ENCODE measurements at regions not wholly inside any gene's neighbourhood (a gene's known extent, or its start where the extent isn't known, plus 50 kb on each side); places are given as distances from the start of the nearest gene placed in this dataset.

- DNase-seq (ENCODE audit: low read depth in 2 of 2), result no peak
- TF ChIP-seq CTCF (IDR thresholded peaks at IDR 0.05; ENCODE audit: low read depth, low read length), result no peak
- no peak overlapping the region for H3K4me3 ChIP-seq (replicated peaks in 1 of 2; ENCODE audit: low read depth in 2 of 2, low read length in 2 of 2)
Measured at GRCh38 chr17:79152636-79153035, 78.0 kb downstream of the ENGASE start.

- TF ChIP-seq CTCF (IDR thresholded peaks at IDR 0.05; ENCODE audit: low read depth, low read length), result no peak
- no peak for DNase-seq (ENCODE audit: low read depth in 2 of 2)
- no peak overlapping the region for H3K4me3 ChIP-seq (replicated peaks in 1 of 2; ENCODE audit: low read depth in 2 of 2, low read length in 2 of 2)
Measured at GRCh38 chr17:79152110-79152509, 77.5 kb downstream of the ENGASE start.

DNA sequence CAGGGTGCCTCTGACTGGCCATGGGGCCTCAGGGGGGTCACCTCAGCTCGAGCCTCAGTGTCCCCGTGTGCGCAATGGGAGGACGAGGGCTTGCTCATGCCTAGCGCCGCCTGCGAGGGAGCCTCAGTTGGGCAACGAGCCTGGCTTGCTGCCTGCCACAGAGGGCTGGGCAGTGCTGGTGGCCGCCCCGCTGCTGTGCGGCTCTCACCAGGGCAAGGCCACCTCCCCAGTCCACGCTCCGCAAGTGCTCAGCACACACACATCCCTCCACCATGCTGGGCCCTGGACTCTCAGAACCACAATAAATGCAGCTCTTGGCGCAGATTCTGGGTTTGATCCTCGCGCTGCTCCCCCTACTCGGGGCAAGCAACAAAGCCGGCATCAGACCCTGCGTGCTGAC, 76.2 kb downstream of the ENGASE start:
- no peak for TF ChIP-seq CTCF (IDR thresholded peaks at IDR 0.05; ENCODE audit: low read depth, low read length)
- no peak overlapping the region for H3K4me3 ChIP-seq (replicated peaks in 1 of 2; ENCODE audit: low read depth in 2 of 2, low read length in 2 of 2)
- DNase-seq (ENCODE audit: low read depth in 2 of 2), result no peak

GRCh38 chr17:79150035-79150733, 75.6 kb downstream of the ENGASE start:
- no peak overlapping the region for H3K4me3 ChIP-seq (replicated peaks in 1 of 2; ENCODE audit: low read depth in 2 of 2, low read length in 2 of 2)
- DNase-seq (ENCODE audit: low read depth in 2 of 2), result no peak
- TF ChIP-seq CTCF (IDR thresholded peaks at IDR 0.05; ENCODE audit: low read depth, low read length), result no peak

GRCh38 chr17:79148584-79148983, 74.0 kb downstream of the ENGASE start:
- no peak for DNase-seq (ENCODE audit: low read depth in 2 of 2)
- H3K4me3 ChIP-seq (replicated peaks in 1 of 2; ENCODE audit: low read depth in 2 of 2, low read length in 2 of 2), result no peak overlapping the region
- no peak for TF ChIP-seq CTCF (IDR thresholded peaks at IDR 0.05; ENCODE audit: low read depth, low read length)

DNA sequence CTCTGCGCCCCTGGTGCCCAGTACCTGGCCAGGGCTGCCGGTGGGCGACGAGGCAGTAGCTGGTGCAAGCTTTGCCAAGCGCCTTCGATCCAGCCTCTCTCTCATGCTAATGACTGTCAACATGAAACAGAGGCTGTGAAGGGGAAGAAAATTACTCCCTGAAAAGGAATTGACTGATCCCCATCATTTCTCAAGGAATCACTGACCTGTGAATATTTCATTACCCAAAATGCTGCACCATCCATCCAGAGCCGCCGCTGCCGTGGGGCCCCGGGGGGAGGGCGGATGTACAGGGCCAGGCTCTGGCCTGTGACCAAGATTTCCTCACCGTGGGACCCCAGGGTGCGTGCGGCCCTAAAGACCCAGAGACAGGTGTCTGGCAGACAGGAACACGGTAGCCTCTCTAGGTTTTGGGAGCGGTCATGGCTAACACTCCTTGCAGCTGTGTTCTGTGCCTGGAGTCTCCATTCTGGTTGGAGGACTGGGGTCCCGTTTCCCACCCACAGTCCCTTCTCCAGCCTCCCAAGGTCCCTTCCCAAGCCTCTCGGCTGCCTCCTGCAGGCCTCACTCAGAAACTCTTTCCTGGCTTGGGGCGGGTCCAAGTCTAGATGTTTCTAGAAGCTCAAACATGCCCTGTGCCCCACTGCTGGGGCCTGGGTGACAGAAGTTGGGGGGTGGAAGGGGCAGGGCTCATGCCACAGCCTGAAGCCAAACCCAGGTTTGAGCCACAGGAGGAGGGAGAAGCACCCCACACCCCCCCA, 73.3 kb downstream of the ENGASE start:
- H3K4me3 ChIP-seq (replicated peaks in 1 of 2; ENCODE audit: low read depth in 2 of 2, low read length in 2 of 2), result no peak overlapping the region
- TF ChIP-seq CTCF (IDR thresholded peaks at IDR 0.05; ENCODE audit: low read depth, low read length), result peak; percentile 19
- DNase-seq (ENCODE audit: low read depth in 2 of 2), result no peak

All from cardiac fibroblast (primary cell).